ENCODE measurements at regions not wholly inside any gene's neighbourhood (a gene's known extent, or its start where the extent isn't known, plus 50 kb on each side); places are given as distances from the start of the nearest gene placed in this dataset.

- DNase-seq = no peak
Measured at GRCh38 chr1:29845910-29846309, 609.6 kb downstream of the PTPRU start.

- no peak for DNase-seq
Measured at GRCh38 chr1:29842130-29842529, 605.8 kb downstream of the PTPRU start.

DNA sequence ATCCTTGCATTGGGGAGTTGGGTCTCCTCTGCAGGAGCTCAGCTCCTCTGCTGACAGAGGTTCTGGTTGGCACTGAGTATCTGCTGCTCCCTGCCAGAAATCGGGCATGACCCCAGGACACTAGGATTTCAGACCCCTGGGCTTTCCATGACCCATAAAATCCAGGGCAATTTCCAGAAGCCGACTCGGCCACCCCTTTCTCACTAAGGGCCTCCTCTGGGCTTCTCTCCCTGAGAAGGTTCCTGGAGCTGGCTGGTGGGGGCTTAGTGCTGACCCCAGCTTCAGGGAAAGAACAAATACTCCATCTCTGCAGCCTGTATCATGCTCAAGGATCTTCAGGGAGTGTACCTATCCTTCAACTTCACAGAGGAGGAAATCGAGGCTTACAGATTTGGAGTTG is 603.4 kb downstream of the PTPRU start:
- DNase-seq = no peak

DNA sequence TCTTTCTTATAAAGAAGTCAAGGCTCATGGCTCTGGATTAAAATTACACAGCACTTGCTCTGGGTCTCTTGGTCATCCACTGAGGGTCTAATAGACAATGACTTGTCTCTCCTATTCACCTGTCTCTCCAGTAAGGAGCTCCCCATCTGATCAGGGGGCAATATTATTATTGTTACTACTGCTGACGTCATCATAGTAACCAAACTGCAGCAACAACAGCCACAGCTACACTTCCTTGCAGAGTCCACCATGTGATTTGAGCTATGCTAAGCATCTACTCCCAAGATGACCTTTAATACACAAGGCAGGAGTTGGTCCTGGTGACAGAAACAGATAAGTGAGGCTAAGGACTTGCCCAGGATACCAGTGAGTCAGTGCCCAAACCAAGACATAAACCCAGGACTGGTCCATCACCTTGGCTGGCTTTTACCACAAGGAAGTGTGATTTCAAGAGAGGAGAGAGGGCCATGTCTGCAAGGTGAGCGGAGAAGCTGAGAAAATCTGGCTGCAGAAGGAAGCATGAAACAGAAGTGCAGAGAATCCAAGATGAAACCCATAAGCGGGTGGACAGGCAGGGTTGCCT is 602.5 kb downstream of the PTPRU start:
- no peak for DNase-seq

GRCh38 chr1:29836651-29837646 is 600.6 kb downstream of the PTPRU start:
- DNase-seq = no peak

DNA sequence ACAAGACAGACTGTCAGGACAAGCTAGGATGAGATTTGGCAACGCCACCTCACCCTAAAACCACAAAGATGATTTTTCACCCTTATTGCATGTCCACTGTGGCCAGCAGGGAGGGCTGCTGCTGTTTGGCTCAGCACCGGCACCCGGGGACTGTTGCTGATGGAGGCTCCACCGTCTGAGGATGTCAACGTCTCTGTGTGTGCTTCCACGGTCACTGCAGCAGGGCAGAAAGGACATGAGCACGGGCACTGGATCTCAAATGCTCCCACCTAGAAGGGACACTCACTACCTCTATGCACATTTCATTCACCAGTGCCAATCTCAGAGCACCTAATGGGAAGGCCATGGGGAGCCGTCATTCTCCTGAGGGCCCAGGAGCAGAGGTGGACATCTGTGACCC is 599.6 kb downstream of the PTPRU start:
- no peak for DNase-seq

GRCh38 chr1:29835406-29835805 is 599.1 kb downstream of the PTPRU start:
- DNase-seq = no peak

DNA sequence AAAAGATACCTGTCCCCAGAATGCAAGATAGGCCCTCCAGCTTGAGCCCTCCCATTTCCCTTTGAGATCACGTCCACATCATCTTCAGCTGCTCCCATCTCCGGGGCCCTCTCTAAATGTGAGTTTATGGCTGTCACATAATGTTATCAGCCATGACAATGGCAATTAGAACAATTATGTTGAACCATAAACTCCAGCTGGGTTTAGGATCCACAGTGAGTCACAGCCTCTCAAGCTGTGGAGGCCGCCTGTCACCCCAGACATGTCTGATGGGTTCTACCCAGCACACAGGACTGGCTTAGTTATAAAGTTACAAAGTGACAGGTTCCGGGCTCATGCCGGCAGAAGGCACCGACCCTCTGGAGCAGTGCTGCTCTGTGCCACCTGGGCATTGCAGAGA is 597.3 kb downstream of the PTPRU start:
- DNase-seq = no peak

DNA sequence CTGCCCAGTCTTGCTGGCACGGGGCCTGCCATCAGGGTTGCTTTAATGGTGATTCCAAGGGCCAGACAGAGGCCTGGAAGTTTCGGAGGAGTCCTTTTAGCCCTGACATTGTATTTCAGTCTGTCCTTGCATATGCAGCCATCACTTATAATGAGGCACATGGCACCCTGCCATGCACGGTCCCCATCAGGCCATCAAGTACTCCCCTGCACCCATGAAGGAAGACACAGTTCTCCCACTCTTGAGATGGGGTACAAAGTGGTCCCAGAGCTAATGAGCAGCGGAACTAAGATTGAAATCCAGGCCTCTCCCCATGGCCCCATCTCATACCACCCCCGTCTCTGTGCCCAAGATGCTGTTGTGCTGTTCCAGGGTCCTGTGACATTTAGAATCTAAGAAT is 596.6 kb downstream of the PTPRU start:
- DNase-seq = no peak

- no peak for DNase-seq
Measured at GRCh38 chr1:29832471-29832870, 596.1 kb downstream of the PTPRU start.

- DNase-seq = no peak
Measured at GRCh38 chr1:29831500-29832117, 595.3 kb downstream of the PTPRU start.

DNA sequence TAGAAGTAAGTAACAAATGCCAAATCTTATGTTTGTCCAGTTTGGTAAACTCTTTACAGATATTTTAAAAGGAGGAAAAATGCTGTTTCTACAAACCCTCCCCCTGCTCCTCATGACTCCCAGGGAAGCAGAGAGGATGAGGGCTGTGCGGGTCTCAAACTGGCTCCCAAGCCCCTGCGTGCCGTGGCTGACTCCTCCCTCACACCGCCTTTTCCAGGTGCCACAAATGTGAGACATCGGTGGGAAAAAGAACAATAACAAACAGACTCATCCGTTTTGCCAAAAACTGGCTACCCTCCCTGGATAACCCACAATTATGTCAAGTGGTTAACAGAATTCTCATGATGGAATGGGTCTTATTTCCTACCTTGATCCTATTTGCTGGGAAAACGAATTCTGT is 594.6 kb downstream of the PTPRU start:
- no peak for DNase-seq

- no peak for DNase-seq
Measured at GRCh38 chr1:29830383-29830782, 594.1 kb downstream of the PTPRU start.

- DNase-seq = no peak
Measured at GRCh38 chr1:29829448-29830344, 593.4 kb downstream of the PTPRU start.

DNA sequence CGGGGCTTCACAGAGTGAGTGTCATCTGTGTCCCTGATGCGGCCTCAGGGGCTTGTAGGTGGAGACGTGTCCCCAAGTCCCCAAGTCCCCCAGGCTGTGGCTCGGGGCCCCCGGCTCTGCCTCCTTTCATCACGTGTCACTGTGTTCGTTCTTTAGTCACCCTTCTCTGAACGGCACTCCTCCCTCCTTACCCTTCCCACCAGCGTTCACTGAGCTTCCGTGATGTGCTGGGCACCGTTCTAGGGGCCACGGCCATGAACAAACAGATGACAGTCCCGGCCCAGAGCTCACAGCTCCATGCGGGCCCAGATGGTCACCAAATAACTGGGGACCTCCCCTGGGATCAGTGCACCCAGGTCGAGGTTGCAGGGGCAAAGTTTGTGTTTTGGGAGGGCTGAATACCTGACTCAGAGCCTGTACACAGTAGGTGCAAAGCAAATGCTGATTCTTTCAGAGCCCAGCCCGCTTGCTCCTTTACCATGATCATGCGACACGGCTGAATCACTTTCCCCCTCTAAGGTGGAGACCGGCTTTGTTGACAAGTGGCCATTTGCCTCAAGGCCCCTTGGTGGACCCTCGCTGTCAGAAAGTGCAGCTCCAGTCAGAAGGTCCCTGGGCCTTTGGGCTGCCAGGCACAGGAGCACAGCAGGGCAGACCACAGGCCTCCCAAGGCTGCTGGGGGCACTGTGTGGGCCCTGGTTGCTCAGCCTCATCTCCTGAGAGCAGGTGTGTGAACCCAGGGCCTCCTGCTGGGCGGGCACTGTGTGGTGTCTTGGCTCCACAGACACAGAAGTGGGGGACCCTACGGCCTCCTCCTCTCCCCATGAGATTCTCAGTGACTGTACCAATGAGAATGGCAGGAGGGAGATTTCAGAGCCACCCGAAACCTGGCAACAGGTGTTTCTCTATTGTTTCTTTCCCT is 592.5 kb downstream of the PTPRU start:
- DNase-seq = no peak

DNA sequence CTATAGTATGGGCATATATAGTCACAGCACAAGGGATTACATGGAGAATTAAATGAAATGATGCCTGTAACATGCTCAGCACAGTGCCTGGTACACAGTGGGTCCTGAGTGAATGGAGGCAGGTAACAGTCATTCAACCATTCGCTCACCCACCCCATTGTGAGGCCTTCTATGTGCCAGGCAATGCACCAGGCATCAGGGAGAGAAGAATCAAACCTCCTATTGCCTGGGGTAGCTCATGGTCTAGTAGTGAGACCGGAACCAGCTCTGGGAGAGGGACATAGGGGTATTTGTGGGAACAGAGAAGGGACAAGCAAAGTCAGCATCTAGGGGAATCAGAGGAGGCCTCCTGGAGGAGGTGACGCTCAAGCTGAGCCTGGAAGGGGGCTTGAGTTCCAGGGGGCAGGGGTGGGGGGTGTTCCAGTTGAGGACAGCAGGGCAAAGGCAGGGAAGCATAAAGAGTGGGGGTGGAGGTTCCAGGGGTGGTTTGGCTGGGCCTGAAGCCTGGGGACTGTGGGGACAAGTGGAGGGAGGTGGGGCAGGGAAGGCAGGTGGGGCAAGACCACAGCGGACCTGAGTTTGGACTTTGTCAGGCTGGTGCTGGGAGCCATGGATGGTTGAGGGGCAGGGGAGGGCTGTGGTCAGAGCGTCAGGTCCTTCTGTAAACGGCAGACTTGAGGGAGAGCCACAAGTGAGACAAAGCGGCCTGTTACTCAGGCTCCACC is 591.6 kb downstream of the PTPRU start:
- DNase-seq = no peak

DNA sequence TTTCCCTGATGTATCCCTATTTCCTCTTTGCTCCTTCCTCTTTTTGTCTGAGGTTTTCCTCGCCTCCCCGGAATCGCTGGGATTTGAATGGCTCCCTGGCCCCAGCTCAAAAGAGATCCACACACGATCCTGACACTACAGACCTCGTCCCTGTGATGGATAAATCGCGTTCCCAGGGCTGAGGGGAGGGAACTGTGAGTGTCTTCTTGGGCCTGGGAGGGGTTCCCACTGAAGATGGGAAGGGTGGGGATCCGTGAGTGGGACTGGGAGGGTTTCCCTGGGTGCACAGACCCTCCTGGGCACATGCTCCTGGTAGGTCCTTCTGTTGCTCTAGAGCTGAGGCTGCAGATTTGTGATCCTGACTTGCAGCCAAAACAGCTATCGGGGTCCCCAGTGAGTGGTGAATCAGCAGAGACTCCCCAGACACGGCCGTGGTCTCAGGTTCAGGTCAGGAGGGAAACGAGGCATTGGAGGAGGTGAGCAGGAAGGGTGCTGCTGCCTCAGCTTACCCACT is 591.0 kb downstream of the PTPRU start:
- no peak for DNase-seq

DNA sequence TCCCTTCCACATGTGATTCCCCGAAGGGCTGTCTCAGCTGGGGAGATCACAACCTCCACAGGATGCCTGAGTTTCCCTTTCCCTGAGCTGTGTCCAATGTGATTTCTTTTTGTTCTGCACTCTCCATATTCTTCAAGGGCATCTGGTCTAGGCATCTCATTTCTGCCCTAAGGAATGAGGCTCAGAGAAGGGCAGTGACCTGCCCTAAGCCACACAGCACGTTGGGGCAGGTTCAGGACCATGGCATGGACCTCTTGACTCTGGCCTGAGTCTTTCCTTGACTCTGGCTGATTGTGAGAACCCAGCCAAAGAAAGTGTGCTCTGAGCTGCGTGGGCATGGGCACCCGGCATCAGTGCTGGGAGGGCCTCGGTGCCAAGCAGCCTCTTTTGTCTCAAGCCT is 590.3 kb downstream of the PTPRU start:
- DNase-seq = no peak

DNA sequence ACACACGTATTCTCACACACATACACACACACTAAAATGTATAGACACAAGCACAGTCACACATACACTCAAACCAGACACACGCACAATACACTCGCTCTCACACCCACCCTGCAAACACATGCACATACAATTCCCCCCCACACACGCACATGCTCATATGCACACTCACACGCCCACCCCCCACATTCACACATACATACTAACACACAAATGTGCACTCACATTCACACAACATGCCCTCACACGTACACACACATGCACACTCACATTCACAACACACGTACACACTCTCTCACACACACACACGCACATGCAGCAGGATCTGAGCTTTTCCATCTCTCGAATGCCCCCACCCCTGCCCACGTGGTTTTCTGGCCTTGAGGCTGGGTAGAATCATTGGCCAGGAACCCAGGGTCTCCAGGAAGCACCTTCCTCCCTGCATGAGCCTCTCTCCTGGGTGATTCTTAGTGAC is 589.7 kb downstream of the PTPRU start:
- no peak for DNase-seq

Data from right lung (tissue), 2 donors.